SK-N-SH treated with all-trans-retinoic acid at 6 μM for 48 hours (cell line): ENCODE measurements at regions not wholly inside any gene's neighbourhood (a gene's known extent, or its start where the extent isn't known, plus 50 kb on each side); places are given as distances from the start of the nearest gene placed in this dataset.

Experiments used
- ATAC-seq: fragments of 200-7000 bp; cut with Tn5 transposase; 3 replicates; pipeline ENCODE4 v1.9.1; 2020; ENCODE audit warnings: mild to moderate bottlenecking, moderate library complexity
- BACH2 ChIP-seq: fragments of 250-450 bp; sonication (Bioruptor Pico); IDR thresholded peaks from 2 replicates; pipeline ENCODE4 v1.9.0; 2021; ENCODE audit warnings: mild to moderate bottlenecking, borderline replicate concordance
- CSDC2 ChIP-seq: fragments of 250-450 bp; sonication (Bioruptor Pico); IDR thresholded peaks from 2 replicates; pipeline ENCODE4 v1.5.0; 2020; ENCODE audit warnings: mild to moderate bottlenecking, moderate library complexity
- ESRRG ChIP-seq: fragments of 250-450 bp; sonication (Bioruptor Pico); IDR thresholded peaks from 2 replicates; pipeline ENCODE4 v1.6.1; 2021; ENCODE audit warnings: mild to moderate bottlenecking
- GLIS3 ChIP-seq: fragments of 250-450 bp; sonication (Bioruptor Pico); IDR thresholded peaks from 2 replicates; pipeline ENCODE4 v1.5.0; 2020; ENCODE audit warnings: mild to moderate bottlenecking, moderate library complexity
- ISL1 ChIP-seq: fragments of 250-450 bp; sonication (Bioruptor Pico); IDR thresholded peaks from 2 replicates; pipeline ENCODE4 v2.1.2; 2022; ENCODE audit warnings: mild to moderate bottlenecking, moderate library complexity
- OSR1 ChIP-seq: fragments of 250-450 bp; sonication (Bioruptor Pico); IDR thresholded peaks from 2 replicates; pipeline ENCODE4 v1.8.0; 2022; ENCODE audit warnings: moderate library complexity, mild to moderate bottlenecking, inconsistent platforms
- PPARA ChIP-seq: fragments of 250-450 bp; sonication (Bioruptor Pico); IDR thresholded peaks from 2 replicates; pipeline ENCODE4 v1.5.0; 2020; ENCODE audit warnings: mild to moderate bottlenecking, borderline replicate concordance
- SNAI2 ChIP-seq: fragments of 250-450 bp; sonication (Bioruptor Pico); IDR thresholded peaks from 2 replicates; pipeline ENCODE4 v1.5.0; 2020; ENCODE audit warnings: mild to moderate bottlenecking, moderate library complexity
- TCF4 ChIP-seq: fragments of 250-450 bp; sonication (Bioruptor Pico); IDR thresholded peaks from 2 replicates; pipeline ENCODE4 v1.8.0; 2021; ENCODE audit warnings: mild to moderate bottlenecking, moderate library complexity, borderline replicate concordance
- ZC3H10 ChIP-seq: fragments of 250-450 bp; sonication (Bioruptor Pico); IDR thresholded peaks from 2 replicates; pipeline ENCODE4 v1.5.1; 2021; ENCODE audit warnings: mild to moderate bottlenecking, moderate library complexity
- ZFP3 ChIP-seq: fragments of 250-450 bp; sonication (Bioruptor Pico); IDR thresholded peaks from 2 replicates; pipeline ENCODE4 v1.5.0; 2020; ENCODE audit warnings: mild to moderate bottlenecking, moderate library complexity
- ZFP30 ChIP-seq: fragments of 450-650 bp; formaldehyde crosslinking; IDR thresholded peaks from 2 replicates; pipeline ENCODE4 v1.5.0; 2022; ENCODE audit warnings: mild to moderate bottlenecking, moderate library complexity
- ZNF565 ChIP-seq: fragments of 450-650 bp; formaldehyde crosslinking; conservative IDR thresholded peaks from 2 replicates; pipeline ENCODE4 v1.5.0; 2020; ENCODE audit warnings: low read depth, mild to moderate bottlenecking, moderate library complexity
- ZNF70 ChIP-seq: fragments of 450-650 bp; formaldehyde crosslinking; IDR thresholded peaks from 2 replicates; pipeline ENCODE4 v1.5.0; 2020; ENCODE audit warnings: mild to moderate bottlenecking, moderate library complexity
- ZNF8 ChIP-seq: fragments of 450-650 bp; formaldehyde crosslinking; IDR thresholded peaks from 2 replicates; pipeline ENCODE4 v1.5.0; 2020; ENCODE audit warnings: mild to moderate bottlenecking, moderate library complexity
- TF ChIP-seq, protein P1 (sequence below): fragments of 250-450 bp; sonication (Bioruptor Pico); IDR thresholded peaks from 2 replicates; pipeline ENCODE4 v1.8.0; 2020; ENCODE audit warnings: mild to moderate bottlenecking, moderate library complexity, borderline replicate concordance
- TF ChIP-seq, protein P2 (sequence below): fragments of 250-450 bp; sonication (Bioruptor Pico); IDR thresholded peaks from 2 replicates; pipeline ENCODE4 v1.5.1; 2020; ENCODE audit warnings: low read depth, mild to moderate bottlenecking, moderate library complexity
- TF ChIP-seq, protein P3 (sequence below): fragments of 250-450 bp; sonication (Bioruptor Pico); IDR thresholded peaks from 2 replicates; pipeline ENCODE4 v1.5.0; 2020; ENCODE audit warnings: mild to moderate bottlenecking, moderate library complexity
- TF ChIP-seq, protein P4 (sequence below): fragments of 250-450 bp; sonication (Bioruptor Pico); IDR thresholded peaks from 2 replicates; pipeline ENCODE4 v1.5.1; 2021; ENCODE audit warnings: mild to moderate bottlenecking, moderate library complexity
- TF ChIP-seq, protein P5 (sequence below): fragments of 250-450 bp; sonication (Bioruptor Pico); IDR thresholded peaks from 2 replicates; pipeline ENCODE4 v1.8.0; 2021; ENCODE audit warnings: low read depth, mild to moderate bottlenecking, moderate library complexity, borderline replicate concordance

DNA sequence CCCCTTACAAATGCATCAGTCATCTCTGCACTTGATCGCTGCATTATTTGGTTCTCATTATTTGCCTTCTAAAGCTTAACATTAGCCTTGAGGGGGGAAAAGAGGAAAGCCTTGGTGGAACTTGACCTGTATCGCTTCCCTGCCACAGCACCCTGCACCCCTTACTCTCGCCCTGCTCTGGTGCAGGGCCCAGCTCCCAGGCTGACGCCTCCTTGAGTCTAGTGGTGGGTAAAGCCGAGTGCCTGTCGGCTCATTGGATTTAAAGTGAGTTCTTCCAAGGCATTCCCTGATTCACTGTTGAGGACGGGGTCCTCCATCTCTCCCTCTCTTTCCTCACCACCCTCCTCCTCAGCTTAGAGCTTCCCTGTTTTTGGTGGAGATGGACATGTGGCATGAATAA, 145.0 kb upstream of the GYPC start (continued):
- TF ChIP-seq, protein P1, sequence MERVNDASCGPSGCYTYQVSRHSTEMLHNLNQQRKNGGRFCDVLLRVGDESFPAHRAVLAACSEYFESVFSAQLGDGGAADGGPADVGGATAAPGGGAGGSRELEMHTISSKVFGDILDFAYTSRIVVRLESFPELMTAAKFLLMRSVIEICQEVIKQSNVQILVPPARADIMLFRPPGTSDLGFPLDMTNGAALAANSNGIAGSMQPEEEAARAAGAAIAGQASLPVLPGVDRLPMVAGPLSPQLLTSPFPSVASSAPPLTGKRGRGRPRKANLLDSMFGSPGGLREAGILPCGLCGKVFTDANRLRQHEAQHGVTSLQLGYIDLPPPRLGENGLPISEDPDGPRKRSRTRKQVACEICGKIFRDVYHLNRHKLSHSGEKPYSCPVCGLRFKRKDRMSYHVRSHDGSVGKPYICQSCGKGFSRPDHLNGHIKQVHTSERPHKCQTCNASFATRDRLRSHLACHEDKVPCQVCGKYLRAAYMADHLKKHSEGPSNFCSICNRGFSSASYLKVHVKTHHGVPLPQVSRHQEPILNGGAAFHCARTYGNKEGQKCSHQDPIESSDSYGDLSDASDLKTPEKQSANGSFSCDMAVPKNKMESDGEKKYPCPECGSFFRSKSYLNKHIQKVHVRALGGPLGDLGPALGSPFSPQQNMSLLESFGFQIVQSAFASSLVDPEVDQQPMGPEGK (CRISPR knock-in tag), result no peak
- TF ChIP-seq ZNF8, result no peak
- TF ChIP-seq ESRRG (CRISPR knock-in tag), result no peak
- TF ChIP-seq OSR1, result no peak
- no peak for TF ChIP-seq CSDC2
- TF ChIP-seq GLIS3 (CRISPR knock-in tag), result no peak

DNA sequence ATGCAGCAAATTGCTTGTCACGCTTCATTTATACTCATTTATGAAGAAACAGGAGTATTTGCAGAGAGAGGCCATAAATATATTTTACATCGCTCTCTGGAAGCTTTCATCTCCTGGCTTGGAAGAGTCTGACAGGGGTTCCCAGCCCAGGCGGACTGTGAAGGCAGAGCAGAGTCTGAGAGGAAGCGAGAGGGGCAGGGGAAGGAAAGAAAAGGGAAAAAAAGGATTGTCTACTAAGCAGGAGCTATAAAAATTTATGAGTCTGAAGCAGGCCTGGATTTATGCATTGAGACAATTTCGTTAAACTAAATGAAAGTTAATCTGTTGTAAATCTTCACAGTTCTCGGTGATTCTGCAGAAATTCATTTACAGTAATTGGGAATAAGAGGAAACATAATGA, 143.9 kb upstream of the GYPC start:
- ATAC-seq, result no peak

DNA sequence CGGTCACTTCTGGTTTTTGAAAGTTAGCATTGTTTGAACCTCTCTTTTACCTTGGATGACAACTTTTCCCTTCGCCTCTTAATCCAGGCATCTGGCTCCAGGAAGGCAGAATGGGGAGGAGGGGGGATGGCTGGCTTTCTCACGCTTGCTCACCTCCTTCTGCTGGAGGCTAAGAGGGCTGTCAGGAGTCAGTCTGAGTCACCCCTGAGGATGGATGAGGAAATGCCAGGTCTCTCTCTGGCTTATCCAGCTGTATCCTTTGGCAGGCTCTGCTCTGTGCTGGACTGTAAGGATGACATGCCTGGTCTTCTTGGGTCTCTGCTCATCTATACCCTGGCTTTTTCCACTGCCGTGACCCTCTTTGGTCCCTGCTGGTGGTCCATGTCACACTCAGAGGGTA, 142.9 kb upstream of the GYPC start:
- TF ChIP-seq, protein P1 (CRISPR knock-in tag), result no peak
- TF ChIP-seq ZFP3 (CRISPR knock-in tag) (no peak), GLIS3 (CRISPR knock-in tag) (no peak), PPARA (CRISPR knock-in tag) (no peak), ZFP30 (CRISPR knock-in tag) (no peak), ZNF565 (CRISPR knock-in tag) (no peak), ZC3H10 (CRISPR knock-in tag) (no peak), TCF4 (no peak), ZNF8 (no peak), OSR1 (no peak), ZNF70 (no peak), SNAI2 (CRISPR knock-in tag) (no peak), ISL1 (CRISPR knock-in tag) (no peak), BACH2 (CRISPR knock-in tag) (no peak)
- TF ChIP-seq, protein P2, sequence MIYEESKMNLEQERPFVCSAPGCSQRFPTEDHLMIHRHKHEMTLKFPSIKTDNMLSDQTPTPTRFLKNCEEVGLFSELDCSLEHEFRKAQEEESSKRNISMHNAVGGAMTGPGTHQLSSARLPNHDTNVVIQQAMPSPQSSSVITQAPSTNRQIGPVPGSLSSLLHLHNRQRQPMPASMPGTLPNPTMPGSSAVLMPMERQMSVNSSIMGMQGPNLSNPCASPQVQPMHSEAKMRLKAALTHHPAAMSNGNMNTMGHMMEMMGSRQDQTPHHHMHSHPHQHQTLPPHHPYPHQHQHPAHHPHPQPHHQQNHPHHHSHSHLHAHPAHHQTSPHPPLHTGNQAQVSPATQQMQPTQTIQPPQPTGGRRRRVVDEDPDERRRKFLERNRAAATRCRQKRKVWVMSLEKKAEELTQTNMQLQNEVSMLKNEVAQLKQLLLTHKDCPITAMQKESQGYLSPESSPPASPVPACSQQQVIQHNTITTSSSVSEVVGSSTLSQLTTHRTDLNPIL (CRISPR knock-in tag), result no peak
- TF ChIP-seq, protein P3, sequence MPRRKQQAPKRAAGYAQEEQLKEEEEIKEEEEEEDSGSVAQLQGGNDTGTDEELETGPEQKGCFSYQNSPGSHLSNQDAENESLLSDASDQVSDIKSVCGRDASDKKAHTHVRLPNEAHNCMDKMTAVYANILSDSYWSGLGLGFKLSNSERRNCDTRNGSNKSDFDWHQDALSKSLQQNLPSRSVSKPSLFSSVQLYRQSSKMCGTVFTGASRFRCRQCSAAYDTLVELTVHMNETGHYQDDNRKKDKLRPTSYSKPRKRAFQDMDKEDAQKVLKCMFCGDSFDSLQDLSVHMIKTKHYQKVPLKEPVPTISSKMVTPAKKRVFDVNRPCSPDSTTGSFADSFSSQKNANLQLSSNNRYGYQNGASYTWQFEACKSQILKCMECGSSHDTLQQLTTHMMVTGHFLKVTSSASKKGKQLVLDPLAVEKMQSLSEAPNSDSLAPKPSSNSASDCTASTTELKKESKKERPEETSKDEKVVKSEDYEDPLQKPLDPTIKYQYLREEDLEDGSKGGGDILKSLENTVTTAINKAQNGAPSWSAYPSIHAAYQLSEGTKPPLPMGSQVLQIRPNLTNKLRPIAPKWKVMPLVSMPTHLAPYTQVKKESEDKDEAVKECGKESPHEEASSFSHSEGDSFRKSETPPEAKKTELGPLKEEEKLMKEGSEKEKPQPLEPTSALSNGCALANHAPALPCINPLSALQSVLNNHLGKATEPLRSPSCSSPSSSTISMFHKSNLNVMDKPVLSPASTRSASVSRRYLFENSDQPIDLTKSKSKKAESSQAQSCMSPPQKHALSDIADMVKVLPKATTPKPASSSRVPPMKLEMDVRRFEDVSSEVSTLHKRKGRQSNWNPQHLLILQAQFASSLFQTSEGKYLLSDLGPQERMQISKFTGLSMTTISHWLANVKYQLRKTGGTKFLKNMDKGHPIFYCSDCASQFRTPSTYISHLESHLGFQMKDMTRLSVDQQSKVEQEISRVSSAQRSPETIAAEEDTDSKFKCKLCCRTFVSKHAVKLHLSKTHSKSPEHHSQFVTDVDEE (CRISPR knock-in tag), result no peak
- TF ChIP-seq, protein P4, sequence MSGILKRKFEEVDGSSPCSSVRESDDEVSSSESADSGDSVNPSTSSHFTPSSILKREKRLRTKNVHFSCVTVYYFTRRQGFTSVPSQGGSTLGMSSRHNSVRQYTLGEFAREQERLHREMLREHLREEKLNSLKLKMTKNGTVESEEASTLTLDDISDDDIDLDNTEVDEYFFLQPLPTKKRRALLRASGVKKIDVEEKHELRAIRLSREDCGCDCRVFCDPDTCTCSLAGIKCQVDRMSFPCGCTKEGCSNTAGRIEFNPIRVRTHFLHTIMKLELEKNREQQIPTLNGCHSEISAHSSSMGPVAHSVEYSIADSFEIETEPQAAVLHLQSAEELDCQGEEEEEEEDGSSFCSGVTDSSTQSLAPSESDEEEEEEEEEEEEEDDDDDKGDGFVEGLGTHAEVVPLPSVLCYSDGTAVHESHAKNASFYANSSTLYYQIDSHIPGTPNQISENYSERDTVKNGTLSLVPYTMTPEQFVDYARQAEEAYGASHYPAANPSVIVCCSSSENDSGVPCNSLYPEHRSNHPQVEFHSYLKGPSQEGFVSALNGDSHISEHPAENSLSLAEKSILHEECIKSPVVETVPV (CRISPR knock-in tag), result no peak
- TF ChIP-seq, protein P5, sequence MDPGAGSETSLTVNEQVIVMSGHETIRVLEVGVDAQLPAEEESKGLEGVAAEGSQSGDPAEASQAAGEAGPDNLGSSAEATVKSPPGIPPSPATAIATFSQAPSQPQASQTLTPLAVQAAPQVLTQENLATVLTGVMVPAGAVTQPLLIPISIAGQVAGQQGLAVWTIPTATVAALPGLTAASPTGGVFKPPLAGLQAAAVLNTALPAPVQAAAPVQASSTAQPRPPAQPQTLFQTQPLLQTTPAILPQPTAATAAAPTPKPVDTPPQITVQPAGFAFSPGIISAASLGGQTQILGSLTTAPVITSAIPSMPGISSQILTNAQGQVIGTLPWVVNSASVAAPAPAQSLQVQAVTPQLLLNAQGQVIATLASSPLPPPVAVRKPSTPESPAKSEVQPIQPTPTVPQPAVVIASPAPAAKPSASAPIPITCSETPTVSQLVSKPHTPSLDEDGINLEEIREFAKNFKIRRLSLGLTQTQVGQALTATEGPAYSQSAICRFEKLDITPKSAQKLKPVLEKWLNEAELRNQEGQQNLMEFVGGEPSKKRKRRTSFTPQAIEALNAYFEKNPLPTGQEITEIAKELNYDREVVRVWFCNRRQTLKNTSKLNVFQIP (CRISPR knock-in tag), result no peak
- no peak for ATAC-seq

More for the DNA sequence above, 143.9 kb upstream of the GYPC start:
- TF ChIP-seq ZNF70, result no peak
